Germinal center (tissue), 1 donor: ENCODE measurements at regions not wholly inside any gene's neighbourhood (a gene's known extent, or its start where the extent isn't known, plus 50 kb on each side); places are given as distances from the start of the nearest gene placed in this dataset.

Source experiments
- DNase-seq: peaks from one replicate; pipeline ENCODE4 v3.0.0; 2012; ENCODE audit warnings: mixed read lengths, low spot score

DNA sequence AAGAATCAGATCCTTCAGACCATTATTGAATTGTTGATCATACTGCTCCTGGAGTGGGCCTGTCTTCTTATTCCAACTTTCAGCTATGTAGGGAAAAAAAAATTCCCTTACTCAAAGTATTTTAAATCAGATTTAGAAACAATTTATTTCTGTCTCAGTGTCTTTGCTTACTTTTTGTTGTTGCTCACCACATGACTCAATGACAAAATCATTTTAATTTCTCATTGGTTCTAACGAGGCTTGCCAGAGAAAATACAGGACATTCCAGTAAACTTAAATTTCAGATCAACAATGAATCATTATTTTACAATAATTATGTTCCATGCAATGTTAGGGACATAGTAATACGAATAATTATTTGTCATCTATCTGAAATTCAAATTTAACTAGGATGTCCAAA, 748.5 kb upstream of the CBLB start:
- no peak for DNase-seq

DNA sequence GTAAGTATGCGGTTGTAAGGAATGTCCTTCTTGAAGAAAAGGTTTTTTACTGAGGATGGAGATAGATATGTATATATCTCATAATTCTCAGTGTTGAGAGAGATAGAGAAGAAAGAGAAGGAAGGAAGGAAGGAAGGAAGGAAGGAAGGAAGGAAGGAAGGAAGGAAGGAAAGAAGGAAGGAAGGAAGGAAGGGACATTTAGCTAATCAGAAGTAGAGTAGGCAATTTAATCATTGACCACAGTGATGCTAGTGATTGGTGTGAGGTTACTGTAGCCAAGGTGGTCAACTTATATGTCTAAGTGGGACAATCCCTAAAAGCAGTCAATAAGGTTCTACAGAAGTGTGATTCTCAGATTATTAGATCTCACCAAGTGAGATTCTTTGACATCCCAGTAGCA, 751.8 kb upstream of the CBLB start:
- no peak for DNase-seq

DNA sequence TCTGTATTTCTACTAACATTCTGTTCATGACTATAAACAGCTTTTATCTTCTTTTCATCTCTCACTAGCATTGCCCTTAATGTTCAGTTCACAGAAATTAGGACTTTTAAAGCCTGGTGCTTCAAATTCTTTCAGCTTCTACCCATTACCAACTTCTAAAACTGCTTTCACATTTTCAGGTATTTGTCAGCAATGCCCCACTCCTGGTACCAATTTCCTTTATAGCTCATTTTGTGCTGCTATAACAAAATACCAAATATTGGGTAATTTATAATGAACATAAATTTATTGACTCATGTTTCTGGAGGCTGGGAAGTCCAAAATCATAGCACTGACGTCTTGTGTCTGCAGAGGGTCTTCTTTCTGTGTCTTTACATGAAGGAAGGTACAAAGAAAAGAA, 753.1 kb upstream of the CCDC54 start:
- DNase-seq: no peak

DNA sequence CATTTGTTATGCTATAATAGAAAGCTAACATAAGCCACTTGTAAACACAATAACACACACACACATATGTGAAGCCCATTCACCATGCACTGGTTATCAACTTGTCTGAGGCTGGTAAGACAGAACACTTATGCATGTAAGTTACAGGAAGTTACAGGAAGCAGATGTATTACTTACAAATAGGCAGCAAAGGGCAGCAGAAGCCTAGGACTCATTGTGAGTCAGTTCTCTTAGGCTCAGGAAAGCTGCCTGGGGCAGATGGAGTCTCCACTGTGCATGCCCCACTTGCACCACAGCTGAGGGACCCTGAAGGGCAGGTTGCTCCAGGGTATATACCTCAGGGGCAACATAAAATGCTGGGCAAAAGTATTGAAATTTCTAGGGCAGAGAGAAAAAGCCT, 748.8 kb upstream of the CCDC54 start:
- DNase-seq: no peak

DNA sequence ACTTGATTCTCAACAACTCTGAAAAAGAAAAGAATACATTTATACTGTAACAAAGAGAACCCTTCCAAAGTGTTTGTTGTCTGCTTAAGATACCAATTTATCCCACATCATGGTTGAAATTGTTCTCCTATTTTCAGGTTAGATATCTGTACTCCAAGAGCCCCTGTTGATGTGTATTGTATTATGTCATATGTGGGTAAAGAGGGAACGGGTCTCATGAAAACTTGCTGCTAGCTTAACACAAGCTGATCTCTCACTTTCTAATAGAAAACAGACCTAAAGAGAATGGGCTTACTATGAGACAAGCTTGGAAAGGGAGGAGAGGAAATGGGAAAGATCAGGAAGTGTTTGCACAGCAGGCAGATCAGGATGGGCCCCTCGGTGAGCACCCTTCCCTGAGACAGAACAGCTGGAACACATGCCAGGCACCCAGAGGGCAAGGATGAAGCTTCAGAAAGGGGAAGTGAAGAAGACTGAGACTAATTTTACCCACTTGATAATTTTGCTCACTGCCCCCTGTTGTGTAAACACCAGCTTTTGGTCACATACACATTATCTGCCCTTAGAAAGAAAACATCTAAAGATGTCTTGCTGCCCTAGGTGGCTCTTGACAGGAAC, 747.9 kb upstream of the CCDC54 start:
- no peak for DNase-seq

DNA sequence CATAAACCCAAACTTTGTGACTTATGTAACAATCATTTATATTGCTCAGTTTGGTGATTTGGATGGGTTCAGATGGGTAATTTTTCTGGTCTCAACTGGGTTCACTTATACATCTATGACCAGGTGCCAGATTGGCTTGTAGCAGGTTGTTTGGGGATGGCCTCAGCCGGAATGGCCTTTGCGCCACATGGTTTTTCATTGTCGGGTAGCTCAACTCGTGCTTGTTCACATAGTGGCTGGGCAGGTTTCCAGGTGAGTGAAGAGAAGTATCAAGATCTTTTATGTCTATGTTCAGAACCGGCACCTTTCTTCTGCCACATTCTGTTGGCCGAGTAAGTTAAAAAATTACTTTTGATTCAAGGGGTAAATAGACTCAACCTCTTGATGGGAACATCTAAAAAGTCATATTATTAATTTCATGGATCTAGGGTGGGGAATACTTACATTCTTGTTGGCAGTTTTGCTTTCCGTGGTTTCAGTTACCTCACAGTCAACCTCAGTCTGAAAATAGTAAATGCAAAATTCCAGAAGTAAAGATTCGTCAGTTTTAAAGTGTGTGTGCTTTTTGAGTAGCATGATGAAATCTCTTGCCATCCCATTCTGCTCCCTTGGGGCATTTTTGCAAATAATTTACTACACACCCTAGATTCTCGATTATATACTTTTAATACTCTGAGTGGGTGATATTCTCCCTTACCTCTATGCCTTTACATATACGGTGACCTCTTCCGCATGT, 745.7 kb upstream of the CCDC54 start:
- DNase-seq: no peak

DNA sequence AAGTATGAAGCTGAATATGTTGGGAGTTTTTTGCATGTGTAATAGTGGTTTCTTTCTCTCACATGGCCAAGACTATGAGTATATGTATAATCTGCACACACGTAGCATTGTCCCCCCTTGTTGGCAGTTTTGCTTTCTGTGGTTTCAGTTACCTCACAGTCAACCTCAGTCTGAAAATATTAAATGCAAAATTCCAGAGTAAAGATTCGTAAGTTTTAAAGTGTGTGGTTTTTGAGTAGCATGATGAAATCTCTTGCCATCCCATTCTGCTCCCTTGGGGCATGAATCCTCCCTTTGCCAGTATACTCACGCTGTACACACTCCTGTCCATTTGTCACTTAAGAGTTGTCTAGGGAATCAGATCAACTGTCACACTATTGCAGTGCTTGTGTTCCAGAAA, 742.0 kb upstream of the CCDC54 start:
- DNase-seq: no peak

DNA sequence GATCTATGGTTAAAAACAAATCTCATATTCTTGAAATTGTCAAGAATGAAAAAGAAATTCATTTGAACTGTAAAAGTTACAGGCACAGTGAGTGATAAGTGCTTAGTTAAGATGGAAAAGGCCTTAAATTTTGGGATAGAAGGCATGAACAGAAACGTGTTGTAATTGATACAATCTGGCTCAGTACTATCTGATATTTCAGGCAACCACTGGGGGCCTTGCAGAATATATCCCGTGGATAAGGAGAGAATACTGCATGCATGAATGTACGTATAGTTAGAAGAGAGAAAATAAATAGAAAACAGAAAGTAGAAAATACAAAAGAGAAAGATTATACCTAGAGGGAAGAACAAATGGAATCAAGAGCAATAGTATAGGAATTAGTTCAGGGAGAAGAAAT, 741.4 kb upstream of the CCDC54 start:
- DNase-seq: no peak

DNA sequence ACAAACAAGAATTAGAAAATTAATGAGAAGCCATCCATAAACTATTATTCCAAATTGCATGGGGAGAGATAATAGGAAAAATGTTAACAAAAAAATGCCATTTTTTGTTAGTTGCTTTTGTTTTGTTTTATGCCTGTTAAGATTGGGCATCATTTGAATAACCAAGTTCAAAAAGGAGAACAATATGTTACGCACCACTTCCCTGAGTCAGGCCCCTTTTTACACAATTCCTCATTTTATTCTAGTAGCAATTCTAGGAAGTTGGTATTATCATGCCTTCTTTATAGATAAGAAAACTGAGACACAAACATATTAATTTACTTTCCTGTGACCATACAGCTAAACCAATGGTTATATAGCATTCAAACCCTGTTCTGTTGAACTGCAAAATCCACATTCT, 736.9 kb upstream of the CCDC54 start:
- no peak for DNase-seq

DNA sequence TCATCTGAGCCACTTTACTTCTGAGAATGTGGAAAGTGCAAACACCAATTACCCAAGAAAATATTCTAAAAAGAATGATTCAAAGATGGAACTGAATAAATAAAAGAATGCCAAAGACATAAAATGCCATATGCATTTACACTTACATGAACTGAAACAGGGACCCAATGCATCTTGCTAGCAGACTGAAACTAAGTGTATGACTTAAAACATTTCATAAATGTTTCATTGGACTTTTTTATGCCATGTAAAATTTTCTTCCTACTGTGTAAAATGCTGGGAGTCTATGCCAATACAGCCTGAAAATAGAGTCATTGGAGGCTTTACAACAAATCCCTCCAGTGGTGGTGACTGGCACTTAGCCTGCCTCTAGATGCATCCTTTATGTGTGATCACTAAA, 735.1 kb upstream of the CCDC54 start:
- DNase-seq: no peak

DNA sequence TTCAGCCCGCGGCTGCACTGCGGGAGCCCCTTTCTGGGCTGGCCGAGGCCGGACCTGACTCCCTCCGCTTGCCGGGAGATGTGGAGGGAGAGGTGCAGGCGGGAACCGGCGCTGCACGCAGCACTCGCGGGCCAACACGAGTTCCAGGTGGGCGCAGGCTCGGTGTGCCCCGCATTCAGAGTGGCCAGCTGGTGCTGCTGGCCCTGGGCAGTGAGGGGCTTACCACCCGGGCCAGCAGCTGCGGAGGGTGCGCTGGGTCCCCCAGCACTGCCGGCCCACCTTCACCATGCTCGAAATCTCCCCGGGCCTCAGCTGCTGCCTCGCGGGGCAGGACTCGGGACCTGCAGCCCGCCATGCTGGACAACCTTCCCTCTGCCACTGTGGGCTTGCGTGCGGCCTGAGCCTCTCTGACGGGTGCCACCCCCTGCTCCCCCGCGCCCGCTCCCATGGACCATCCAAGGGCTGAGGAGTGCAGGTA, 733.5 kb upstream of the CCDC54 start:
- no peak for DNase-seq

DNA sequence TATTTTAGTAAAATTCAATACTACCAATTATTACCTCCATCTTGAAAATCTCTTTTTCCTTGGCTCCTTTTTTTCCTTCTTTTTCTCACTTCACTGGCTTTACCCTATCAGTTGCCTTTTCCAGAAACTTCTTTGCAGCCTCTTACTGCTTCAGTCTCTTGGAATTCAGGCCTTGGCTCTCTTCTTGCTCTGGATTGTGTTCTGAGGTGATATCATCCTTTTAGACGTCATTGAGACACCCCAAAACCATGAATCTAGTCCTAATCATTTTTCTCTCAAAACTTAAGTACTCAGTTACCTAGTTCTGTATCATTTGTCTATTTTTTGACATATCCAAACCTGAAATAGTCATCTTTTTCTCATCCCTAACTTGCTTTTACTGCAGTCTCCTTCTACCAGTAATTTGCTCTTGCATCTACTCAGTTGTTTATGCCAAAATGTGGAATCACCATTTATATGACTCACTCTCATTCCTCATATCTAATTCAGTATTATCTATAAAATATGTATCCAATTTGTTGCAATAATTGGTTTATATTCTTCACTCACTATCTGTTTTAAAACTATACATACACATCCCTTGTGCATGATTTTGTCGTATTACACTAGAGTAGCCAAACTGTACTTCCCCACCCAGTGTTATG, 703.2 kb upstream of the CCDC54 start:
- no peak for DNase-seq

DNA sequence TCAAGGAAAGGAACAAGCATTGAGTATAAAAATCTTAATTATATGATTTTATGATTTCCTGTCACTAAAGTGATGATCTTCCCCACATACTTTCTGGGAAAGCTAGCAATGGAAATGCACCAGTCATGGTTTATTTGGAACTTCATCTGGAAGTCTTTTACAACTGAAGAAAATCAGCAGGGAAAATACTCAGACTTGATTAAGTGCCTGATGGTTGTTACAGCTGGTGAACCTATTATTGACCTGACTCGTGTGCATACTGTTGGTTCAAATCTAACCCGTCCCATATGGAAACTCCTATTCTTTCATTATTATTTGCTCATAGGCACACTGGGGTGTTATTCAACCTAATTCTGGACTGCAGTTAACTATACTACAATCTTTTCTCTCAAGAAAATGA, 701.8 kb upstream of the CCDC54 start:
- no peak for DNase-seq

DNA sequence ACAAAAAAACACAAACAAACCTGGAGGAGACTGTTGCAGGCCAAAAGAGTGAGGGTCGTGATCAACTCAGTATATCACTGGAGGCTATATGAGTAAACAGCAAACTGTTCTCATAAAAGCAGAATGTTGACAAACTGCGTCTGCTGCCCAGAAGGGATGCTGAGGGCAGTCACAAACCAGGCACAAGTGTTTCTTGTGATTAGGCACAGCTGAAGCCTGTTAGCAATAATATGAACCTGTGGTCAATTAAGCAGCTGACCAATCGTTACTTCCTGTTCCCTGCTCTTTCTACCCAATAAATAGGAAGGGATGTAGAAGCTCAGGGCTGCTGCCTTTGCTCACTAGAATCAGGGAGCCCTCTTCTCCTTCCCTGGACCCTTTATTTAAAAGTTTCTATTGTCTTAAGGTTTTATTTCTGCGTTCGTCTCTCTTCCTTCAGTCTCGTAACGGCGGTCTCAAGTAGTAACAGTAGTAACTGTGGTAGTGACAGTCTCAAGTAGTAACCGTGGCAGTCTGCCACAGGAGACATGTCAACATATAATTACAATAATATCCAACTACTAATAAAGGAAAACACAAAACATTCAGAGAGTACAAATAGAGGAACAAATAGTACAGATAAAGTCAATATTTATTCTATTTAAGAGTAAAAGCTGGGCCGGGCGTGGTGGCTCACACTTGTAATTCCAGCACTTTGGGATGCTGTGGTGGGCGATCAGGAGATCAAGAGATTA, 698.4 kb upstream of the CCDC54 start:
- DNase-seq: no peak

DNA sequence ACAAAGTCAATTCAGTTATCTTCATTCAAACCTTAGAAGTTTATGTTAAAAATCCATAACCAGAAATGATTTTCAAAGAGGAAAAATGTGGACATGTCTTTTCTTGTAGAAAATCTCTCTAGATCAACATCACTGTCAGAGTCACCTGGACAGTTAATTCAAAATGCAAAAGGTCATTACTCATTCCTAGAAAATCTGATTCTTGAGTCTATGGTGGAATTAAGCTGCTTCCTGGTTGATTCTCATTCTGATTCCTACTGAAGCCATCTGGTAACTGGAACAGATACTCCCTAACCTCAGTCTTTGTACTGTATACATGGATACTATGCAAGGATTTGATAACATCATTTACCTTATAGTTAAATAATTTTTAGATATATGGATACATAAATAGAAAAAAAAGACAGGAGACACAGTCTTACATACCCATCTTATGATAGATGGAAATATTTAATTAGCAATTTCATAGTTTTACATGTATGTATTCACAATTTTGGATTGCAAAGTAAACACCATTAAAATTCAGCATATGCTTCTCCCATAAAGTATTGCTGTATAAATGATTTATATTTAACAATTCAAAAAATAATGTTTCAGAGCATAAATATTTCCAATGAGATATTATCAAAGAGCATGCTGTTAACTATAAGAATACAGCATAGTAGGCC, 693.2 kb upstream of the CCDC54 start:
- no peak for DNase-seq

DNA sequence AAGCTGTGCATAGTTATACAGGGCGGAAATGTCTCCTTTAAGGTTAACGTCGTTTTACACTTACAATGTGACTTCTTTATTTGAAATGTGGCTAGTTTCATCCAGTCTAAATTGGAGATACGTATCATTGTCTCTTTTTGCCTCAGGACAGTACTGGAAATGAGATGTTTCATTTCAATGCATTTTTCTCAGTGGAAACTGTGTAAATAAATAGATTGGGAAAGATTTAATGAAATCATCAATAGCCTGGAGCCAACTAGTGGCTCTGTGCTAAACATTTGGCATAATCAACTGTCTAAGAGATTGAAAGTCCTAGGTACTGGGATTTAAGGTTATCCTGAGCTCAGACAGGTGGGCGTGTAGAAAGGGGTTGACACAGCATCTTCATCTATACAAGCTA, 691.5 kb upstream of the CCDC54 start:
- DNase-seq: no peak

DNA sequence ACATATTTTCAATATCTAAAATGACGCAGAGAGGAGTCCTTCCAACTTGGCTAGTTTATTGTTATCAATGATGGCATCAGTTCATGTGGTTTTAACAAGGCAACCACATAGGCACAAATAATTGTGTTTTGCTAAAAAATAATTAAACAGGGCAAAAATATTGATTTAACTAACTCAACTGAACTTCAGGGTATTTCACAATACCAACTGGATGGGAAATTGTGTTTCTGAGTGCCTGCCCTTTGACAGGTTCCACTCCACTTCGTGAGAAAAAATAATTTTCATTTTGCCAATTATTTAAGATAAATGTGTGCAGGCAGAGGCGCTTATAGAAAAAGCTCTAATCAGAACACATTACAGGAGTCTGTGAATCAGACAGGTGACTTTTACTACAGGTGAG, 689.3 kb upstream of the CCDC54 start:
- no peak for DNase-seq

DNA sequence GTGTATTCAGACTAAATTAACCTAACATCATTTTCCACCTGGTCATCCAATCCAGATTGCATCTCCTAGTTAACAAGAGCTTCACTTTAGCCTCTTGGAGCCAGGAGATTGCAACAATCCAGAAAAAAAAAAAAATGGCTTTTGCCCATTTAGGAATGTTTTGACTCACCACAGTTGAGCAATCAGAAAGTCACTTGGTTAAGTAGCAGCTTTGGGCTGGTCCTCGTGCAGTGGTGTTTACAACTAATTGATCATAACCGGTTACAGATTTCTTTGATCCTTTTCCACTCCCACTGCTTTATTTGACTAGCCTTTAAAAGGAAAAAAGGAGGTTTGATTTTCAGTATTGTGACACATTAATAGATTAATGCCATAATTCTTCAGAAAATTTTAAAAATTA, 688.8 kb upstream of the CCDC54 start:
- DNase-seq: no peak

DNA sequence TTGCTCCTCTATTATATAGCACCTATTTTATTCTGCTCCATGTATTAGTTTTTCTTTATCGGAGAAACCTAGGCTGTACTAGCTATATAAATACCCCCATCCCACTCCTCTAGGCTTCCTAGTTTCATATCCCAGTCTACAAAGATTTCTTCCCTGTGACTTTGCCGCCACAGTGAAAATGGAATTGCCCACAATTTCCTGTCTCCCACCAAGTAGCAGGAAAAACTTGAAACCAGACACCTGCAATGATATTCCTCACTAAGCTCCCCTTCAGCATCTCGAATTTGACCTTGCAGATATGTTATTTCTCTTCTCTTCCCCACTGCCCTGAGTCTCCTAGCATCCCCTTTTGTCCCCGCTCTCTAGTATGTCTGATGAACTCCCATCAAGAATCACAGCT, 685.8 kb upstream of the CCDC54 start:
- no peak for DNase-seq

DNA sequence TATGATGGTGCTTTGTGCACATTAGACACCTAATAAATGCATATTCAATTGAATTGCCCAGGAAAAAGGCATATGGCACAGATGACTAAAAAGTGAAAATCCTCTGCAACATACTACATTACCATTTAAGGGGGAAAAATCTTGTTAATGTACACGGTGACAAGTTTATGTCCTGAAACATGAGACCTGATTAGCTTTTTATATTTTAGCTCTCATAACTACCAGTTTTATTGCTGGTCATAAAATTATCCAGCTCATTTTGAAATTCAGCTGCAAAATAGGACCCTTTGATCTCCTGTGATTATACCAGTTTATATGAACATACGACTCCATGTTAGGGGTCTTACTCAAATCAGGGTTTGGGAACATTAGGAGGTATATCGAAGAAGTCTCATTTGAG, 684.6 kb upstream of the CCDC54 start:
- no peak for DNase-seq

DNA sequence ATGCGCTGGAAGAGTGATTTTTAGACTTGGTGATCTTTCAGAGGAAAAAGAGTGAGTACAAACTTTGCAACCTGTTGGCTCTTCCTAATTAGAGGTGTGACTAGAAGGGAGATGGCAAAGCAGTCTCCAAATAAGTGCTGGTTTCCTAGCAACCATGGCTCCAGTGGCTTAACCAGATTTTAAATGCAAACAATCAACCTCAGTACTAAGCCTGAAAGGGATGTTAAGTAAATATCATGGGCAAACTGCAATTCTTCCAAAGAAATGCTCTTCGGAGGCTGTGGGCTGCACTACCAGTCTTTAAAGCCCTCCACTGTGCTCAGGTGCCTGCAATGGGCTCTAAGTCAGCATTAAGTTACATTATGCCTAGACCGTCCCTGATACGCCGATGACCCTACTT, 678.1 kb upstream of the CCDC54 start:
- no peak for DNase-seq

DNA sequence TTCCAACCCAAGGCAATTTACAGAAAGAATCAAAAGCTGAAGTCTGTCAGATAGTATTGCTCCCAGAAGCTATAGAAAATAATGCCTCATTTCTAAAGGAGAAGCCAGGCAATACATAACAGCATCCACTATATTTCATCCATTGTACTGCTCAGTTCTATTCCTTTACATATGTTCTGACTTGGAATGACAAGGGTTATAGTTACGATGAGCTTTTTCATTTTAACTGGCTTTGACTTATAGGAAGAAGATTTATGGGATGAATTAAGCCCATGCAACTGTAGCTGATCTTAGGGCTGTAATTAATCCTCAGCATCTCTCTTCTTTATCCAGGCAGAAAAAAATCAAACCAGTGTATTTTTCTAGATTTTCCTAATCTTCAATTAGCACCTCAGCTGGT, 676.3 kb upstream of the CCDC54 start:
- no peak for DNase-seq
